NCI-H2227 (cell line): ENCODE measurements at regions not wholly inside any gene's neighbourhood (a gene's known extent, or its start where the extent isn't known, plus 50 kb on each side); places are given as distances from the start of the nearest gene placed in this dataset.
A peak's percentile ranks its signal among the peaks of the same experiment; 100 is the strongest.

Source experiments
- DNase-seq: peaks from one replicate; lab custom pipeline; 2025; ENCODE audit not compliant: unreplicated experiment; lab: John Stamatoyannopoulos, UW

DNA sequence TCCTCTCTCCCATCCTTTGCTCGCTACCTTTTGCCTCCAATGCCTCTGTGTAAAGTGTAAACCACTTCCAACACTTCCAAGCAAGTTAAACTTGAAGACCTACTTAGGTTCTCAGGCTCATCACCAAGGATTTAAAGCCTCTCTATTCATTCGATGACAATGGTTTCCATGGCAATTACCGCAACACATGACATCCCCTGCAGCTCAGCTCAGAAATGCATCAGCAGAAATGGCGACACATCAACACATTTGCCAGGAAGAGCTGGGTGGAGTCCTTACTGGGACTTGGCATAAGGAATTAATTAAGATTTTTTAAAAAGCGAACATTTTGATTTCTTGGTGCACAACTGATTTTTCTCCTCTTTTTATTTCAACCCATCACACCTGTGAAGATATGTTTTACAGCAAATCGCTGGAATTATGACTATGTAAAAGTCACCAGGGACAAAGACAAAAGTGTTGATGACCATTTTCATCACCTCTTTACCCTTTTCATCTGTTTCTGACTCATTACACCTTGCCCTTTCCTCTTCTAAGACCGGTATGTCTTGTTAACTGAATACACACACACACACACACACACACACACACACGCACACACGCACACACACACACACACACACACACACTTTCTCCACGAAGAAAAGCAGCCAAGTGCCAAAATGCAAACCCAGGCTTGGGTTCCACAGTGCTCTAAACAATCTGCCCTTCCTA lies 453.4 kb upstream of the CELF2 start:
- DNase-seq = peak; percentile 1

DNA sequence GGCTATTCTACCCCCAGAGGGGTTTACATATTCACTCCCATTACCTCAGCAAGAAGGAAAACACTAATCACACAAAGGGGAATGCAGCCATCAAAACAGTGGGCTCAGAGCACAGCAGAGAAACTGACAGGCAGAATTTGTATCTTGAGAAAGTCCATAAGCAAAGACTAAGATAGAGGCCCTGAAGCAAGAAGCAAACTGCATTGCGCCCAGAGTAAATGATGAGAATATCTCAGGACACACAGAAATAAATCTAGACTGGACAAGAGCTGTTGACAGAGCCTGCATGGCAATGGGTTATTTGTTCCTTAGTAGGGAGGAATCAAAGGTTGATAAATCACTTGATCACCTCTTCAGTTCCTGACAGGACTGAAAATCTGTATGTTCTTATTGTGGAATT lies 440.7 kb upstream of the CELF2 start:
- no peak for DNase-seq

DNA sequence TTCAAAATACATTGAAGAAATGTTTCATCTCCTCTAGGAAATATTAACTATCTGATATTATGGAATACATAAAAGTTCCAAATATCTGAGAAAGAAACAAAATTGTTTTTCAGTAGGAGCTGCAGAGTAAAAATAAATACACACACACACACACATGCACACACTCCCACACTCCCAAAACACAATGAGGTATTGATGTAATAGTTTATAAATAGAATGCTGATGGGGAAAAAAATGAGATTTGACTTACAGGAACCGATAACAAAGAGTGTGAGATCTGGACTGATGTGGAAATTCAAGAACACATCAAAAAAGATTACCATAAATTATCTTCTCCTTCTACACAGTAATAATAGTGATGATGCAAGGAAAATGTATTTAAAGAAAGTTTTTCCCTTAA lies 438.0 kb upstream of the CELF2 start:
- no peak for DNase-seq

DNA sequence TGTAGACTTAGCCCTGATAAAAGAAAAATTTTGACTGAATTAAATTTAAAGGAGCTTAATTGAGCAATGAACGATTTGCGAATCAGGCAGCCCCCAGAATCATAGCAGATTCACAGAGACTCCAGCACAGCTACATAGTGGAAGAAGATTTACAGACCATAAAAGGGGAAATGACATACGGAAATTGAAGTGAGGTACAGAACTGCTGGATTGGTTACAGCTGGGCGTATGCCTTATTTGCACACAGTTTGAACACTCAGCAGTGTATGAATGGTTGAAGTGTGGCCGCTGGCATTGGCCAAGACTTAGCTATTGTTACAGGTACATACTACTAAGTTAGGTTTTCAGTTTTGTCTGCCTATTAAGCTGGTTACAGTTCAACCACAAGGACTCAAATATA lies 433.5 kb upstream of the CELF2 start:
- no peak for DNase-seq

DNA sequence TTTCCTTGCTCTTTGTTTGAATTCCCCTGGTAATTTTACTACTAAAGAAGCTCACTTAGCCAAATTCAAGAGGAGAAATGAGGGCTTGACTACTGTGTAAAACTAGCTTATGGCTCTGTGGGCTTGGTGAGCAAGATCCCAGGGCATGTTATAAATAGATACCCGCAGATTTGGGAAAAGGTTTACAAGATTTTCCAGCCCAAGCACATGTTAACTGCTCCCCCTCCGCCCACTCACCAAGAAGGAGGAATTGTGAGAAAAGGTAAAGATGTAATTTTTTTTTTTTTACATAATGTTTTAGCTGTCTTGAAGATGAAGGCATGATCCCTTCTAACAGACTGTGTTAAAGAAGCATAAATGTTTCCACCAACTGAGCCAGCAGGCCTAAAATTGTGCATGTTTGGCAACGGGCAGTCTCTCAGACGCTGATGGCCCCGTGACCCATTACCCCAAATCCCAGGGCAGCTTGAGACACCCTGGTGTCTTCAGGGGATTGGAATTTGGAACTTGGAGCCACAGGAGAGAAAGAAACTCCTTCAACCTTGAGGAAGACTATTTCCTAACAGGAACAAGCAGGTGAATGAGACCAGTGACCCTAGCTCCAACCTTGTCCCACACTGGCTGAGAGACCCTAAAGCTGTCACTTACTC lies 429.8 kb upstream of the CELF2 start:
- no peak for DNase-seq

DNA sequence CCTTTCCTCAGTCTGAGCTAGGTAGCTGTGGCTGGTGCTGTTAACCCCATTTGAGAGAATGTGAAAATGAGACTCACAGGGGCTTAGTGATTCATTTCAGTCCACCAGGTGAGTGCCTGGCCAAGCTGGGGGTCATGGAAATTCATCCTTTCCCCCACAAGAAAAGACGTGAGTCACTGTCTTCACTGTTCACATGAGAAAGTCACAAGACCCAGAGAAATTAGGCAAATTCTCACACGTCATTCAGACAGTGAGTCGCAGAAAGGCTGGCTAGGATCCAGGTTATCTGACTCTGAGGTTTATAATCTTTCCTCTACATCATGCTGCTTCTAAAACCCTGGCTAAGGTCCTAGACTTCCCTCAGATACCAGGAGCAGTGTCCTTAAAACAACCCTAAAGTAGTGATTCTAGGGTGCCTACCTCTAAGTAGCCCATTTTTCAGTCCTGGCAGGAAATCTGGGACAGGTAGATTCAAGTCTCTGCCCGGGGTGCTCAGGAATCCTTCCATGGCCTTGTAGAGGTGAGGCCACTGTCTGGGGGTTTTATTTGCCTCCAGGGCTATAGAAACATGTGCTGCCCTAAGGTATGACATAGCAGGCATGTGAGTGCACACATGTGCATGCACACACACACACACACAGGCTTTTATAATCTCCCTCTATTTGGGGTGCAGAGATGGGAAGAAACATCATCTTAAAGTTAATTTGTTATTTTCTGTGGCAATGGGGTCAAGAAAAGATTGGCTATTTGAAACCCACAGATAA lies 427.9 kb upstream of the CELF2 start:
- no peak for DNase-seq

DNA sequence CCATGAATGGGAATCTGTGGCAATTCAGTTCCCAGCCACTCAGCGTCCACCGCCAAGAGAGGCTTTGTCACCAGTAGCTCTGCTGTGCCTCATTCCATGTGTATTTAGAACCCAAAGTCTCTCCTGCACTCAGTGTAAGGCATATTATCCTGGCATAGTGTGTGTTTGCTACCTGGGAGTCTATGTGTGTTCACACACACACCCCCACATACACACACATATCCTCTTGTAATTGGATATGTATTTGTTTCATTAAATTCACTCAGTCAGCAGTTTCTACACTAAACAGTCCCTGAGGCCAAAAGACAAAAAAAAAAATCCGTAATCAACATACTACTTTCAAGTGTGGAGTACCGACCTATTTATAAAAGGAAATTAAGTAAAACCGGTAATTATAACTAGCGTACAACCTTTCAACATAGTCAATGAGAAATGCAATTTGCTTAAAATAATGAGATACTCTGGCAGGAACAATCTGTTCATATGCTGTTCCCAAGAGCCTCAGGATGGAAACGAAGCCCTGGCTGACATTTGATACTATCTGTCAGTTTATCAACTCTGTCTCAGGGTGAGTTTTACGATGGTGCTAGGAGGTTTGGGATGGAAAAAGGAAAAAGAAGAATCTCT lies 425.8 kb upstream of the CELF2 start:
- DNase-seq = no peak

DNA sequence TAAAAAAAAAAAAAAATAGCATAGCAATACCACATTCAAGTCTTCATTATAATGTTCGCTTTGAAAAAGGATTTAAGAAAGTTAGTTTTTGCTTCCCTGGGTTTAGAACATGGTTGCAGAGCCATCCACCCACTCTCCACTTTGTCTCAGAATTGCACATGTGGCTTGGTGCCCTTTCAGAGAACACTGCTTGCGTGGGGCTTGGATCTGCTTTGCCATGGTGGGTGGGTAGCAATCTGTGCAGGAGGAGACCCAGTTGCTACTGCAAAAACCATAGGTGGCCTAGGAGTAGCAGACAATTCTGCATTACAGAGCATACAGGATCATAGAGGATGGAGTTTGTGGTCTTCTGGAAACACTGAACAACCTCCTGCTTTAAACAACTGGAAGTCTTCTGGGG lies 421.4 kb upstream of the CELF2 start:
- DNase-seq = no peak

DNA sequence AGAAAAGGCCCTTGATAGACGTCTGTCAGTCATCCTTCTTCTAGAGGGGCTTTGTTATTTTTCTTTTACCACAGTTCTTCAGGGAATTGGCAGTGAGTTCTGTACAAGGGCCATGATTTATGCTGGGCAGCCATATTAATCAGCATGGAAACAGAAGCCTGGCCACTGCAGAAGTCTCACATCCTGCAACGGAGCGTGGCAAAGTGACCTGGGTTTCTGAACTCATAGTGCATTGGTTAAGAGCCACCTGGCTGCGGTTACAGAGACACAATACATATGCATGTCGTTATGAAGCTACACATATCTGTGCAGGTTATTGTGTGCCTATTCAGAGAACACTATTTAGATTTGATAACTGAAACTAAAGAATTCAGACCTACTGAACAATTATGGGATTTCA lies 419.4 kb upstream of the CELF2 start:
- DNase-seq = no peak

DNA sequence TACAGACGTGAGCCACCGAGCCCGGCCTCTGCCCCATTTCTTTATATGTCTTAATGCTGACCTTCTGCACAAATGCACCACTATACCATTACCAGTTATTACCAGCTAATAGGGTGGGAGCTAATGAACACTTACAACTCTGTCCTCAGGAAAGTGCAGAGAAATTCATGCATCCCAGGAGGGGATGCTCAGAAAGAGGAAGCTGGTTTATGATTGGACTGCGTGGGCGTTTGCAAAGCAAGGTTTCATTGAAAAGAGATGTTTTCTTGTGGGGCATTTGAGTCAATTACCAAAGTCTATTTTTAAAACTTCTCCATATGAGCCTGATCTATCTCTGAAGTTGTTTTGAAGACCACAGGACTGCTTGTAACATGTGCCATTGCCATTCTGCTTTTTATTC lies 417.7 kb upstream of the CELF2 start:
- no peak for DNase-seq

DNA sequence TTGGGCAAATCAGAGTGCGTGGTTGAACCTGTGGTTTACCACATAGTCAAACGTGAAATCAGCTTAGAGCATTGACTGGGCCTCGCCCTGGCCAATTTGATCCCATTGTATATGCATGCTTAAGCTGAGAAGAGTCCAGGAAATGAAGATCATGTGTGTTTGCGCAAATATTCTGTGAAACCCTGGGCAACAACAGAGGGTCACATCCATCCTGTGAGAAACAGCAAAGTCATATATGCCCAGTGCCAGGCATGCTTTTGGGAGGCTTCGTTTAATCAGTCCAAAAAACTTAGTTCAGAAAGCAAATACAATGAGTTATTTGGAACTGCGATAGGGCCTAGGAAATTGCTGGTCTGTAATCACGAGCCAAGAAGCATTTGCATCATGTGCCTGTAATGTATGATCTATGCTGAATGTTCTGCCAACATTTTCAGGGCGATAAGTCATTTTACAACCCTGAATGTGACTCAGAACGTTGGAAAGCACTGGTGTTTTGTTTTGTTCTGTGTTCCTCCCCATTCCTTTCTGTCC lies 412.1 kb upstream of the CELF2 start:
- no peak for DNase-seq

DNA sequence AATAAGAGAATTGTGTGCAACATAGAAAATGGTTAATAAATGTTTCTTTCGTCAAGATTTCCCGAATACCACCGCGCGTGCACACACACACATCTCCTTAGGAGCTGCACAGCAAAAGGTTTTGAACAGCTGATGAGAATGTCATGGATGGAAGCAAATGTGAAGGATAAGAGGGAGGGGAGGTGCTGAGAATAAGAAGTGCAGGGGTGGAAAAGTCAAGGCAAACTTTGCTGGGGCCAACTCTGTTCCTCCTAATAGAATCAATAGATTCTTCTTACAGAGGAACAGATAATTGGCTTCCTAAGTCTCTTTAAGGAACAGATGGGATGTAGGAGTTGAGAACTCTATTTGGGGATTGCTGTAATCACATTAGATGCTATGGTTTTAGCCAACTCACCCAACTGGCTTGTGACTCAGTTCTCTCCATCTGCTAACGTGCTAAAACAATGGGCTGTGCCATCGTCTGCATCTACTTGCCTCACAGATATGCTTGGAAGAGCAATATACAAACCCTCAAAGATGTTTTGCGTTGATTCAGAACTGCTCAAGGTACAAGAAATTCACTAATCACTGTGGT lies 408.2 kb upstream of the CELF2 start:
- no peak for DNase-seq

DNA sequence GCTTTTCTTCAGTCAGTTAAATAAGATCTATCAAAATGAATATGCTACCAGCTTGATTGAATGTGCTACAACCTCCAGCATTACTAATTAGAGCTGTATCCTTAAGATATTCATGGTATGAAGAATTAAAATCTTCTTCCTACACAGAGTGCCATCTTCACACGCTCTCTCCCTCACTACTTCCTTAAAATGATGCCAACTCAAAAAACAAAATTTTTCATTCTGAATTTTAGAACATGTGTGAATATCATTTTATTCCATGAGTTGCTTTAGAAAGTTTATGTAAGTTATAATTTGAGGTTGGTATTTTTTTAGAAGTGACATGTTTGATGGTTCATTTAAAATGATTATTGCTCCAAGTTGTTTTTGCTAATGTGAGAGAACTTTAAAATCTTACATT lies 407.5 kb upstream of the CELF2 start:
- no peak for DNase-seq

DNA sequence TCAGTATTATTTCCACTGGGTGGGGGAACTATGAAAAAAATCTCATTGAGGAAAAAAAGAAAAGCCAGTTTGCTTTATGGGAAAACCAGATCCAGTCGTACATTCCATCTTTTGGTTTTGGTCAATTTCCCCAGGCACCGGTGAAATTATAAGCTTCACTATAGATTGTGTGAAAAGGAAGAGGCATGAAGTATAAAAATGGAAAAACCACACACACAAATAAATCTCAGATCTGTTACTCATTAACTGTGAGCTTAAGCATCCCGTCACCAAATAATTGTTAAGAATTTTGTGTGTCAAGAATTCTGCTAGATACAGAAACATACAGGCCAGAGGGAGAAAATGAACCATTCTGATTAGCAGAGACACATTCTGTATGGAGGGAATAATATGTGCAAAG lies 405.5 kb upstream of the CELF2 start:
- no peak for DNase-seq

DNA sequence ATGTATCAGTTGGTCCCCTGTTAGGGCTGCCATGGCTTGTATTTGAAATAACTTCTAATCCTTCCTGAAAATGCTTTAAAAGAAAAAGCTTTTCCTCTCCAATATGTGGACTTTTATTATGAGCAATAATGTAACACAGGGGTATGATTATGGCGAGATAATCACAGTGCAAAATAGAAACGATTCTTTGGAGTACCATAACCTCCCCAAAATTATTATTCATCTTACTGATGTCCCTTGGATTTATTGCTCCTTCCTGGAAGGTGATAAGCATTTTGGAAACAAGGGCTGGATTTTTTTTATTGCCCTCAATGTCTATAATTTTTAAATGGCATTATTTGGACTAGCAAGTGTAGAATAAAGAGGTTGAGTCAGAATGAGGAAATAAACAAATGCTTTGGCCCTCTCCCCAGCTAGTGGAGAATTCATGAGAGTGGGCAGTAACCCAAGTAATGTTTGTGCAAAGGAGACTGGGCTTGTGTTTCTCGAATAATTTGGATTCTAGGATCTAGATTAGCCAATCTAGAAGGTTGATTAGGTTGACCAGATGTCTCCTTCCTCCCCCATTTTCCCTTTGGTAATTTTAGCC lies 403.9 kb upstream of the CELF2 start:
- DNase-seq = no peak

DNA sequence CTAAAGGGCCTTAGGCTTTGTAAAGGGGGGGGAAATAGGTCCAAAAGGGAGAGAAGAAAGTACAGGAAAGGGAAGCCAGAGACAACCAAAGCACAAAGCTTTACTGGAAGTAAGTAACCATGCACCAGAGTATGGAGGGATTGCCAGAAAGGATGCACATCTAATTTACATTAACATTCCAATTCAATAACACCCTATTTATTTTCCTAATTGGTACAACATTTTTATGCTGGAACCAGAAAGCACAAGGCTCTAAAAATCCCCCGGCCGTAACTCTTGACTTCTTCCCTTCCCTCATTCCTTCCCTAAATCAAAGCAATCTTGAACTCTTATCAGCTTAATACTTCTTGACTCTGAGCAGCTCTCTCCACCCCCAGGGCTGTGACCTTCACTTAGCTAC lies 400.0 kb upstream of the CELF2 start:
- no peak for DNase-seq

DNA sequence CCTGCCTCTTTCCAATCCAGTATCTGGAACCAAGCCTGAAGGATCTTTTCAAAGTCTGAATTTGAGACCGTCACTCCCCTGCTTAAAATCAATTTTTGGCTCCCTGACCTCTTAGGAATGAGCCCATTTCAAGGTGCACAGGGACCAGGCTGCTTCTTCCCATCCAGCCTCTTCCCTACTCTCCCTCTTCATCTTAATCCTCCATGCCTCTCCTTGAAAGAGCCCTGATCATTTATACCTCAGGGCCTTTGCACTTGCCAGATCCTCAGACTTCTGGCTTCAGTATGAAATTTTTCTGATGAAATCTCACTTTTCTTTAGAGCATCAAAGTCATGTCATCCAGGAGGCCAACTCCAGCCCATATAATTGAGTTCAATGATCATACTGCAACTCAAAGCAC lies 399.5 kb upstream of the CELF2 start:
- DNase-seq = no peak

DNA sequence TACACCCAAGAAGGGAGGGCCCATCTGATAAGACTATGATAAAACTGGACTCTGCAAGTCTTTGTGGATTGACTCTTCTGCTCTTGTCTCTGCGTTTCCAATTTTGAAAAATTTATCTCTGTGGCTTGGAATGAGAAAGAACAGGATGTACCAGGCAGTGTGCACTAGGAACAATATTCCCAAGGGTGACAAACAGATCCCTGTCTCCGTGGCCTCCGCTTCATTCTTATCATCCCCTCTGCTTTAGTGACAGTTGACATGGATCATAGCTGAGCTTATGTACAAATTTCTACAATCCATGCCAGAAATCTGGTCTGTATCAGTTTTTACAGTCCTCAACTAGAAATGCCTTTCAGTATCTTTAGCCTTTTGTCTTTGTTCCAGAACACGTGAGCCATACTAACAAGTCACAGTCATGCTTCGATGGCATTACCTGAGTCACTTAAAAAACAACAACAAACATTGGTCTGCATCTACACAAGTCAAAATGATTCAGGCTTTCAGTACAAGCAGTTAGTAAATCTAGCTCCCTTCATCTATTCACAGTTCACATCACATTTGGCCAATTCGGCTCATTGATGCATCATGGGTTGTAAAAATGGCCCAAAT lies 393.6 kb upstream of the CELF2 start:
- no peak for DNase-seq

DNA sequence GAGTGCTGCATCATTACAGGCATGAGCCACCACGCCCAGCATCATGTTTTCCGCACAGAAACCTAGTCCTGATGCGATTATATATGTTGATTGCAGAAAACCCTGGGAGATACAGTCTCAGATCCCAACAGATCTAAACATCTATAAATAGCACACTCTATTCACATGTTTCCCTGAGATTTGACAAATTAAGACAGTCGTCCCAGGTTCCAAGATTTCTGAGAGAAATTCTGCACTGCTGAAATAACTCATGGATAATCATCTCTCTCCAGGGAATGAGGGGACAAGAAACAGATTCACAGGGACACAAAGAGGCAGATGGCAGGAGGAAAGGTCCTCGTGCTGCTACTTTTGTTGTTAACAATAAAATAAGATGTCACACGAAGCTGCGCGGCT lies 393.1 kb upstream of the CELF2 start:
- DNase-seq = no peak

DNA sequence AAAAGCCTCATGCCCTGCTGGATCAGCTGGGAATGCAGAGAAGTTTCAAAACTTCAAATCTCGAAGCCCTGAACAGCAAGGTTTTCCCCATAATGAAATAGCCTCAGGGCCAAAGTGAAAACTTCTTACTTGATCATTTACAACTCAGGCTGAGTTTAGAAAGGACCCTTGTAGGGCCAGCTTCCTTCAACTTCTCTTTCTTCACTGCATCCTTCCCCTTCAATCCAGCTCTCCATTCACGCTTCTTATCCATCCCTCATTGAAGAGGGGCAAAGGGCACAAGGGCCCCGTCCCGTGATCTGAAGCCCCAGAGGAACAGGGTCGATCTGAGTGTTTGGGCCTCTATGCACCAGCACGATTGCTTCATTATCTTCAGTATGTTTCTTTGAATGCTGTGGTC lies 392.2 kb upstream of the CELF2 start:
- DNase-seq = no peak

DNA sequence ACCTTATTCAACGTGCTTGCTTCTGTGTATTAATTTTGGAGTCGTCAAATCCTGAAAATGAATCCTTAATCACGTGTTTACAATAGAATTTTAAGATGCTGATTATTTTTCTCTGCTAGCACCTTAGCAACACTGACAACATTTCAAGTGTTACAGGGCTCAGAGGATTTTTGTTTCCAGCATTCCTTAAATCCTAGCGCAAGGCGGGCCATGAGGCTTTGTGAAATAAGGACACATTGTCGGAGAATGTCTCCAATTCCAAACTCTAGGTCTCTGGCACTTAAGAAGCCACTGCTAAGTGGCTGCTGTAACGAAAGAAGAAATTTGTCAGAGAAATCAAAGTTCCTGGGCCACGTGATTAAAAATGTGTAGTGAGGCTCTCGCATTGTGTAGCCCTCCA lies 390.9 kb upstream of the CELF2 start:
- no peak for DNase-seq
